Esophagus squamous epithelium (tissue), 4 donors: ENCODE measurements at regions not wholly inside any gene's neighbourhood (a gene's known extent, or its start where the extent isn't known, plus 50 kb on each side); places are given as distances from the start of the nearest gene placed in this dataset.

Source experiments
- CTCF ChIP-seq, 6 experiments: fragments of 450-650 bp in 4 of 6; fragments of 200-600 bp in 2 of 6; sonication (generic) in 2 of 6; IDR thresholded peaks; one replicate each; pipeline ENCODE4 v1.5.1; 2016 to 2019; ENCODE audit warnings: antibody characterized with exemption in 6 of 6, mild to moderate bottlenecking in 4 of 6, moderate library complexity in 4 of 6
- POLR2A ChIP-seq, 4 donors: fragments of 450-650 bp; IDR thresholded peaks; one replicate each; pipeline ENCODE4 v1.6.1; 2017; ENCODE audit warnings: antibody characterized with exemption in 4 of 4, mild to moderate bottlenecking in 4 of 4, moderate library complexity in 3 of 4

- no peak for TF ChIP-seq CTCF (IDR thresholded peaks at IDR 0.05)
- TF ChIP-seq POLR2A (IDR thresholded peaks at IDR 0.05): no peak
These were observed 66.9 kb upstream of the APOBEC4 start for GRCh38 chr1:183720028-183720427.
